Esophagus muscularis mucosa (tissue), 4 donors: ENCODE measurements at regions not wholly inside any gene's neighbourhood (a gene's known extent, or its start where the extent isn't known, plus 50 kb on each side); places are given as distances from the start of the nearest gene placed in this dataset.

ENCODE experiments used
- CTCF ChIP-seq, 3 experiments: fragments of 200-600 bp in 2 of 3; fragments of 450-650 bp in 1 of 3; sonication (generic) in 2 of 3; IDR thresholded peaks; one replicate each; pipeline ENCODE4 v1.5.1; 2017 to 2019; ENCODE audit warnings: antibody characterized with exemption in 3 of 3, mild to moderate bottlenecking in 2 of 3, moderate library complexity in 1 of 3
- EP300 ChIP-seq: sonication (generic); formaldehyde crosslinking; IDR thresholded peaks from one replicate; pipeline ENCODE4 v1.6.1; 2017; ENCODE audit warnings: antibody characterized with exemption
- POLR2A ChIP-seq: fragments of 450-650 bp; IDR thresholded peaks from one replicate; pipeline ENCODE4 v1.6.1; 2017; ENCODE audit warnings: antibody characterized with exemption, moderate library complexity, mild to moderate bottlenecking, low read depth
- POLR2AphosphoS5 ChIP-seq, 2 donors: sonication (generic); formaldehyde crosslinking; IDR thresholded peaks; one replicate each; pipeline ENCODE4 v1.6.1; 2017; ENCODE audit warnings: antibody characterized with exemption in 2 of 2

- TF ChIP-seq CTCF (IDR thresholded peaks at IDR 0.05) (no peak), EP300 (no peak), POLR2A (no peak), POLR2AphosphoS5 (IDR thresholded peaks at IDR 0.05) (no peak)
These were observed 259.9 kb upstream of the RAB4A start for GRCh38 chr1:229011022-229011421.
